HS-5 (cell line): ENCODE measurements at regions not wholly inside any gene's neighbourhood (a gene's known extent, or its start where the extent isn't known, plus 50 kb on each side); places are given as distances from the start of the nearest gene placed in this dataset.
"Not testable (repeated sequence)": the region's sequence is repeated elsewhere in the genome, so short reads cannot be mapped to it uniquely, and the experiment has no call there.

ENCODE experiments used
- DNase-seq: peaks from one replicate; pipeline ENCODE4 v3.0.0-alpha.2; 2012; ENCODE audit warnings: low read depth

DNA sequence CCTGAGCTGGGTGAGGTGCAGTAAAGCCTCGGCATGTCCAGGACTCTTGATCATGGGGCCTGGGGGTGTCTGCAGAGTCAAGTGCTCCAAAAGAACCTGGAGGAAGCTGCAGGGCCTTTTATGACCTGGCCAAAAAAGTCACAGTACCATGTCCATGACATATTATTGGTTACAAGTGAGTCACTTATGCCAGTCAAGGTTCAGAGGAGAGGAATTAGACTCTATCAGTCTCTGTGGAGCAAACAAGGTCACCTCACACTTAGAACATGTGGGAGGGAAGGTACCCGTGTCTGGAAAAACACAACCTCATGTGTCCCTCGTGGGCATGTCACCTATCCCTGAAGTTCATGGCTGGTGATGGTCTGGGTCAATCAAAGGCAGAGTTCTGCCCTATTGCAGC is 465.7 kb downstream of the FBXO15 start:
- no peak for DNase-seq

DNA sequence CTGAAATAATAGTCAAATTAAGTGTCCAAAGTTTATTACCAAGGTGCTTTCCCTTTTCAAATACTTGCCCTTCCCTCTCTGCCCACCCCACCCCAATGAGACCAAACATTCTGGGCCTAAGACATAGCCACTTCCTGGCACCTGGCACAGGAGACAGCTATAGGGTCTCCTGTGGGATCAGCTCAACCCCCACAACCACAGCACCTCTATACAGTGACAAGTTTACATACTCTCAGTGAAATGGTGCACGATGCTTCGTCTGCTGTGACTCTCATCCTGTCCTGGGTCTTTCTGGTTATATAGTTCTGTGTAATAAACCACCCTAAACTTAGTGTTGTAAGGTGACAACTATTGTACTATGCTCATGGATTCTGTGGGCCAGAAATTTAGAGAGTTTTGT is 466.2 kb downstream of the FBXO15 start:
- no peak for DNase-seq

DNA sequence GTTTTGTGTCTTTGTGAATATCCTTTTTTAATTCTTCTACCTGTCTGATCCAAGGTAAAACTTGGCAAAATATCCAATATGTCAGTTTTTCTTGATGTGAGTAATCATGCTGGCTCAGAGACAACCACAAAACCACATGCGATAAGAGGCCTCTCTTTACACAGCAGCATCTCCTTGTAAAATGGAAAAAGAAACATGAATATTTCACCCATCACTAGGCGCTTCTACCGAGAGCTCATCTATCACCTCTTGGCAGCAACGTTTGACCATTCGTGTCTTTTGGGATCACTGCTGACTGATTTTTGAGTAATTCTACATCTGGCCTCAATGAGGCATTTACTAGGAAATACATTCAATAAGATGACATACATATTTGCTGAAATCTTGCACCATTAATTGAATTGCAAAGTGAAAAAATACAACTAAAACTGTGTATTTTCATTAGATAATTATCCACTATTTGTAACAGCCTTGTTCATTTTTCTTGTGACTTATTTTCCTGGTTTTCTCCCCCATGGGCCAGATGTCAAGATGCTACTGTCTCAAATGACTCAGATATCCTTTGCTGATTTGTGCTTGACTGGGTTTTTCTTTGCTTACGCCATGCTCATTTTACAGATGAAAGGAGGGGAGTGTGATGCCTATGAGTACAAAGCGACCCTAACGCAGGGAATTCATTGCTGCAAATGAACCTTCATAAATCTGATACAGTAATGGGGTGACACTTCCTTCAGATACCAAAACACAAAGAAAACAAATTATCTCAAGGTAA is 467.5 kb downstream of the FBXO15 start:
- no peak for DNase-seq

DNA sequence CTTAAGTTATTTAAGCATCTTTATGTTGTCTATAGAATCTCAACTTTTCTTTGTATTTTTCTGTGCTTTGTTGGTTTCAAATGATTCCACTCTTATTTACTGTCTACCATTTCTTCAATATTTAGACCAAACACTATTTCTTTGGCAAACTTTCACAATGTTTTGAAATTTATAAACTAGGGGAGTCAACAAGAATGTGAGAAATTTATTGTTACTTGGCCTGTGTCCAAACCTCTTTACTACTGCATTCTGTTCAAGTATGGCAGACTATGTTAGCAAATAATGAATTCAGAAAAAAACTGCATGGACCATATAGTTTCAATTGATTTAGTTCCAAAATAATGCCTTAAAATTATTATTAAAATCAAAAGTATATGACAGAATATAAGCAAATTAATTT is 470.2 kb downstream of the FBXO15 start:
- DNase-seq = no peak

GRCh38 chr18:73674125-73674865 is 473.3 kb downstream of the FBXO15 start:
- DNase-seq = no peak

DNA sequence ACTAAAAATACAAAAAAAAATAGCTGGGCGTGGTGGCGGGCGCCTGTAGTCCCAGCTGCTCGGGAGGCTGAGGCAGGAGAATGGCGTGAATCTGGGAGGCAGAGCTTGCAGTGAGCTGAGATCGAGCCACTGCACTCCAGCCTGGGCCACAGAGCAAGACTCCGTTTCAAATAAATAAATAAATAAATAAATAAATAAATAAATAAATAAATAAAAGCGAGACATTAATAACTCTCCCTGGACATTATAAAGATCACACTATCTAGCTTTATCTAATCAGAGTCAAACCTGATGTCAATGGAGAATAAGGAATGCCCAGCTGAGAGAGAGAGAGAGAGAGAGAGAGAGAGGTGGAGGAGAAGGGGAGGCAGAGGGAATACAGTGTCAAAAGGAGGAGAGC is 476.2 kb downstream of the FBXO15 start:
- not testable (repeated sequence) for DNase-seq

GRCh38 chr18:73670524-73670923 is 477.1 kb downstream of the FBXO15 start:
- no peak for DNase-seq

GRCh38 chr18:73670039-73670438 is 477.6 kb downstream of the FBXO15 start:
- no peak for DNase-seq

DNA sequence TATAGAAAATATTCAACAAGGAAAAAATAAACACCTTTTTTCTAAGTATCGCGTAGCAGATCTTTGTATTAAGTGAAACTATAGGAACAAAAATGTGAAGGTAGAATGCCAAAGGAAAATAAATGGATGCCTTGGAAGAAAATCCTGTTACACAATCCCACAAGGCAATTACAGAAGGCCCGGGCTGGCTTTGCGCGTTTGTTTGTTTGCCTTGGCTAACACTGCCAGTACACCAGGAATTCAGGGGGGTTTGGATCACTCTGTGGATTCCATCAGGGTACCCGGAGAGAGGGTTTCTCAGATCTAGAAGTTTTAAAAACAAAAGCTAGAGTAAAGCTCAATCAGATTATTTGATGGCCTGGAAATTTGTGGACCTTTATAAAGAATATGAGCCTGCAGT is 478.3 kb downstream of the FBXO15 start:
- no peak for DNase-seq

- DNase-seq = no peak
These were observed 479.6 kb downstream of the FBXO15 start for GRCh38 chr18:73668051-73668450.

- DNase-seq = no peak
These were observed 480.9 kb downstream of the FBXO15 start for GRCh38 chr18:73666772-73667171.

- no peak for DNase-seq
These were observed 482.7 kb downstream of the FBXO15 start for GRCh38 chr18:73664896-73665295.

DNA sequence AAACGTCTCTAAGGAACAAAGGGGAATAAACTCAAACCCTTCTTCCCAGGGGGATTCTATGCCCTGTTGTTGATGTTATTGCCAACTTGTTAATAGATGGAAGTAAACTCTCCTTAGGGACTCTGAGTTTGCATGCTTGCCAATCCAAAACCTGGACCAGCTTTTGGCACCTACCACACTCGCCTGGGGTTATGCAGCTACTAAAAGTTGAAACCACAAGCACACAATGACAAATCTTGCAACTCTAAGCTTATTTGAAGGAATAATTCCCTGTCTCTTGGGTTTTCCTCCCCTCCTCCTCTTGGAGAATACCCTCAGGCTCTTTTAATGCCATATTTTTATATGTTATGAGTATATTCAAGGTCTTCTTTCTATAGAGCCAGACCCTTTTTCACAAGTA is 484.1 kb downstream of the FBXO15 start:
- DNase-seq = no peak

GRCh38 chr18:73662421-73662820 is 485.2 kb downstream of the FBXO15 start:
- no peak for DNase-seq

- DNase-seq = no peak
These were observed 486.4 kb downstream of the FBXO15 start for GRCh38 chr18:73660931-73661856.

DNA sequence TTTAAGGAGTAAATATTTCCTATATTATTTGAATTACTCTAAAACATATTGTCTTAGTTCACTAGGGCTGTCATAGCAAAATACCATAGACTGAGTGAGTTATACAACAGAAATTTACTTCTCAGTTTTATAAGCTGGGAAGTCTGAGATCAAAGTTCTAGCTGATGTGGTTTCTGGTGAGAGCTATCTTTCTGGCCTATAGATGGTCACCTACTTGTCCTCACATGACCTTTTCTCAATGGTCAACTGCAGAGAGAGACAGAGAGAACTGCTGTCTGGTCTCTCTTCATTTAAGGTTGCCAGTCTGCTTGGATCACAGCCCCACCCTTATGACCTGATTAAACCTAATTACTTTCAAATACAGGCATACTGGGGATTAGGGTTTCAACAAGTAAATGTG is 490.9 kb downstream of the FBXO15 start:
- DNase-seq = no peak

- DNase-seq = no peak
These were observed 493.8 kb downstream of the FBXO15 start for GRCh38 chr18:73653827-73654226.

GRCh38 chr18:73653251-73653650 is 494.4 kb downstream of the FBXO15 start:
- no peak for DNase-seq

DNA sequence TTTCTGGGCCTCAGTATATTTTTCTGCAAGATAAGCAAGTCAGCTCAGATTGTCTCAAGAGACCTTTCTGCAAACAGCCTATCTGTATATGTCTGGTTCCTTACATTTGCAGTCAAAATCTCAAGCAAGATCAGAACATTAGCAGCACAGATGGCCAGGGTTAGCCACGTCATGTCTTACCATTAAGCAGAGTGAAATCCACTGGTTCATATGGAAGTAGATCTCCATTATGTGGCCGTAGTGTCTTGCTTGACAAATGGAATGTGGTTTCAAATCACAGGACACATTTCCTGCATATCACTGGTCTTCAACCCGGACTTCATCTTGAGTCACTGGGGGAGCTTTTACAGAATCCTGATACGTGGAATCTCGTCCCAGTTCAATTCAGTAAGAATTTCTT is 500.2 kb downstream of the FBXO15 start:
- DNase-seq = no peak

DNA sequence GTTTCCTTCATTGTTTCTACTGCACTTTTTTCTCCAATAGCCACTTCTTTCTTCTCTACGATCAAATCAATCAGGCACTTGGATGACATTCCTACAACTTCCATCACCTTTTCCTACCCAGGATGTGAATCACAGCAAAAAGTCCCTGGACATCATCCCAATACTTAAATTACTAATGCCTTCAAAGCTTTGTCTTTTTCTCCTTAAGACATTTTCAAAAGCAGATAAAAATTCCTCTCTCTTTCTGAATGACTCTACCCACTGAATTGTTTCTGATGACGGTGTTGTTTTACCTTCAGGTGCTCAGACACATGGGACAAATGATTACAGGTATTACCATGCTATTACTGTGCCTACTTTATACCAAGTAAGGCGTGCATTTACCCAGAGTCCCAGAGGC is 500.9 kb downstream of the FBXO15 start:
- DNase-seq = peak; percentile 58

GRCh38 chr18:73646196-73646595 is 501.4 kb downstream of the FBXO15 start:
- no peak for DNase-seq

GRCh38 chr18:73645160-73645715 is 502.4 kb downstream of the FBXO15 start:
- DNase-seq = no peak
